Stimulated activated CD8-positive, alpha-beta memory T cell treated with anti-CD3 and anti-CD28 coated beads, Interleukin-15, amount 100 ng/mL, for 24 hours (primary cell): ENCODE measurements at regions not wholly inside any gene's neighbourhood (a gene's known extent, or its start where the extent isn't known, plus 50 kb on each side); places are given as distances from the start of the nearest gene placed in this dataset.

Source experiments
- DNase-seq: peaks from one replicate; pipeline ENCODE4 v3.0.0-alpha.2; 2020; ENCODE audit warnings: low read depth

DNA sequence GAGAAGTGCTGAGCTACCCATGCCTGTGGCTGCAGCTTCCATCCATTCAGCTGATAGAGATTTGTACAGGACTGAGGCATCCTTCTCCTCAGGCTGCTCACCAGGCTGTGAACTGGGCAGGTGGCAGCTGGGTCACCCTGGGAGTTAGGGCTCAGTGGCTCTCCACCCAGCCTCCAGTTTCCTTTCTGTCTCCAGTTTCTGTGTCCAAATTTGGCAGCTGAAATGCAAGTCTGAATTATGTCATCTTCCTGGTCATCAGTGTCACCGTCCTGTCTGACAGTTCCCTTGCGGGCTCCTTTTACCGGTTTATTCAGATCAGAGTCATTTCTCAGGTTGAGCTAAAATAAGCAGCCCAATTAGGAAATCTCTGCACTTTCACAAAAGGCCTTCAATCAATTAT lies 93.3 kb downstream of the EDN1 start:
- DNase-seq: no peak

- no peak for DNase-seq
These were observed 94.3 kb downstream of the EDN1 start for GRCh38 chr6:12384357-12384912.

- DNase-seq: no peak
These were observed 95.2 kb downstream of the EDN1 start for GRCh38 chr6:12385316-12385715.

- no peak for DNase-seq
These were observed 96.7 kb downstream of the EDN1 start for GRCh38 chr6:12386816-12387215.

- no peak for DNase-seq
These were observed 101.3 kb downstream of the EDN1 start for GRCh38 chr6:12391472-12391871.

GRCh38 chr6:12392490-12392889 lies 102.3 kb downstream of the EDN1 start:
- no peak for DNase-seq

DNA sequence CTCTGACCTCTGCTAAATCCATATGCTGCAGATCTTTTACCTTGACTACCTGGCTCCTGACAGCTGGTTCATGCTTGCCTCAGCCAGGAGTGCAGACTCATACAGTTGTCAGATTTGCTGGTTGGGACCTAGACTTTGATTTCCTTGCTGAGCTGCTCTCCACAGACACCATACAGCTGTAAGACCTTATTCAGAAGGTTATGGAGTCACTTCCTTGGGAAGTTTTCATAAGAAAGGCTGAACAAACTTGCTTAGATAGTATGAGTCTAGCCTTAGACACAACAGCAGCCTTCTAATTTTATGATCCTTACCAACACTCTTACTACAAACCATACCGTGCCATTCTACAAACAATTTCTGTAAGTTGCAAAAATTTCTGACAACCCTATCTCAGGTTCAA lies 102.9 kb downstream of the EDN1 start:
- no peak for DNase-seq

- DNase-seq: no peak
These were observed 104.0 kb downstream of the EDN1 start for GRCh38 chr6:12394170-12394569.

DNA sequence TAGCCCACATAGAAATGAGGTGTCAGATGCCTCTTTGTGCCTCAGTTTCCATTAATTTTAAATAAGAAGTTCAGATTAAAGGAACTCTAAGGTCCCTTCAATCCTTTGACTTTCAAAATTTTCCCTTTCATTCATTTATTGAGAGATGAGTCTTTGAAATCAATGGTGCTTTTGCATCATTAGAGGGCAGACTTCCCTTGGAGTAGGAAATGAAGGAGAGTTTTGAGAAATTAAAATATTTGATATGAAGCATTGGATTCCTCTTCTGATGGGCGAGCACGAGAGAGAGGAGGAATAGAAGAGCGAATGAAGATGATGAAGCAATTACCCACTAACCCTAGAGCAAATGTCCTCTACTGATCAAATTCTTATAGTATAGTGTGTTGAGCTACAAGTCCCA lies 105.7 kb downstream of the EDN1 start:
- DNase-seq: no peak

DNA sequence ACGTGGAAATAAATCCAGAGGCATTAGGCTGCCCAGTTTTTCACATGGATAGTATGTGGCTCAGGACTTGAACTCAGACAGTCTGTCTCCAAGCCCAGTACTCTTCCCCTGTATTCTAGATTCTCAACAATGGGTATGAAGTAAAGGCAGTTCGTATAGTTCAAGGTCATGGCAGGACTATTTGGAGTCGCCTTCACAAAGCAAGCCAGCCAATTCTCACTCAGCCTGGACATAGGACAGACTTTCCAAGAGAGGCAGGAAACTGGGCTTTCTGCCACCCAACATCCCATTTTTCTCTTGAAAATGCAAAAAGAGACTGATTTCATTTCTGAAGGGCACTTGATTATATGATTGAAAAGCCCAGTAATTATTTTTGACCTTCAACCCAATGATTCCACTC lies 111.0 kb downstream of the EDN1 start:
- DNase-seq: no peak

GRCh38 chr6:12403201-12403826 lies 113.2 kb downstream of the EDN1 start:
- no peak for DNase-seq

GRCh38 chr6:12403947-12404647 lies 113.9 kb downstream of the EDN1 start:
- no peak for DNase-seq

DNA sequence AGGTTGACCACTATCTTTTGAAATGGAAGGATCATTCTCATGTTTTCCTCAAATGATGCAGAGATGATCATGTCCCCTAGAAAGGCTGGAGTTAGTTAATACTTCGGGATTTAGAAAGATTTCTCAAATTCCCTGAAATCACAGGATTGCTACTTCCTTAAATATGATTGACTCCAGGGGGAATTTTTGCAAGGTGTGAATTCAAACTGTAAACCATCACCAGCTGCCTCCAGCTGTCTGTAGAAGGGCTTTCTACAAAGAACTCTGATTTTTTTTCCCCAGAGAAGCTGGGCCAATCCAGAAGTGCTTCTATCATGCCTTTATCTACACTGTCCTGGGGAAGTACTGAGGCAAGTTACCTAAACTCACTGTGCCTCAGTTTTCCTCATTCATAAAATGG lies 114.5 kb downstream of the EDN1 start:
- DNase-seq: no peak

DNA sequence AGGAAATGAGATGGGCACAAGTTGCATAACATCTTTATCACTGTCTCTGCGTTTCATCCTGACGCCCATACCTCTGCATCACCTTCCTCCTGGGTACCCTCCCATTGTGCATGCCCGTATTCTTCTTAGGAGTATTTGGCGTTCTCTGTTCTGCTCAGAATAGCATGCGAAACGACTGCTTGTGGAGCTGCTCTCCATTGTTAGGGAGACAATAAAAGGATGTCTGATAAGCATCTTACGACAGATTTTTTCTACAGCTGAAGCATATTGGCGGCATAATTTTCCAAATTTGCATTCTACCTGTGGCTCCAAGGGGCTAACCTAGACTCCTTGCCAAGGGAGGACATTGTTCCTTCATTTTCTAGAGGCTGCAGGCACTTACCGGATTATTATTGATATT lies 118.6 kb downstream of the EDN1 start:
- no peak for DNase-seq

GRCh38 chr6:12410946-12411345 lies 120.8 kb downstream of the EDN1 start:
- DNase-seq: no peak

GRCh38 chr6:12414096-12414675 lies 124.0 kb downstream of the EDN1 start:
- no peak for DNase-seq

- DNase-seq: no peak
These were observed 125.9 kb downstream of the EDN1 start for GRCh38 chr6:12415980-12416598.

DNA sequence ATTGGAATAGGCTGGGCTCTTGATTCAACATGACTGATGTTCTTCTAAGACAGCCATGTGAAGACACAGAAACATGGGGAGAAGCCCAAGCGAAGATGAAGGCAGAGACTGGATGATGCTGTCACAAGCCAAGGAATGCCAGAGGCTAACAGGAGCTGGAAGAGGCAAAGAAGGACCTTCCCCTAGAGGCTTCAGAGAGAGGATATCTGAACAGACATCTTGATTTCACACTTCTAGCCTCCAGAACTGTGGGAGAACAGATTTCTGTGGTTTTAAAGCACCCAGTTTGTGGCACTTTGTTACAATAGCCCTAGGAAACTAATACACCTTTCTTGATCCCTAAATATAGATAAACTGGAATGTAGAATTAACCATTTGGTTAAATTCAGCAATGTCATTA lies 127.0 kb downstream of the EDN1 start:
- no peak for DNase-seq

GRCh38 chr6:12418946-12419345 lies 128.8 kb downstream of the EDN1 start:
- no peak for DNase-seq

GRCh38 chr6:12419631-12420272 lies 129.6 kb downstream of the EDN1 start:
- DNase-seq: no peak

- no peak for DNase-seq
These were observed 130.5 kb downstream of the EDN1 start for GRCh38 chr6:12420626-12421025.

DNA sequence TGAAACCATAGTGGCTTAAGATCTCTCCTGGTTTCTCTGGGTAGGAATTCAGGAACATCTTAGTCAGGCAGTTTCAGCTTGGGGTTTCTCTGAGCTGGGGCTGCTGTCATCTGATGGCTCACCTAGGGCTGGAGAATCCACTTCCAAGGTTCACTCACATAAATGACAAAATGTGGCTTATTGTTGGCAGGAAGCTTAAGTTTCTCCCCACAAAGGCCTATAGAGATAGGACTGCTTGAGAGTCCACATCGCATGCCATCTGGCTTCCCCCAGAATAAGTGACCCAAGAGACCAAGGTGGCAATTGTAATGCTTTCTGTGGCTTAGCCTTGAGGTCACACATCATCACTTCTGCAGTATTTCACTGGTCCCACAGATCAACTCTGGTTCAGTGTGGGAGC lies 131.4 kb downstream of the EDN1 start:
- no peak for DNase-seq
